NCI-H2171 treated with DMSO at 0.1 percent for 48 hours (cell line): ENCODE measurements at regions not wholly inside any gene's neighbourhood (a gene's known extent, or its start where the extent isn't known, plus 50 kb on each side); places are given as distances from the start of the nearest gene placed in this dataset.
"Not testable (repeated sequence)": the region's sequence is repeated elsewhere in the genome, so short reads cannot be mapped to it uniquely, and the experiment has no call there.

ENCODE experiments used
- DNase-seq: peaks from one replicate; lab custom pipeline; 2025; lab: John Stamatoyannopoulos, UW

- no peak for DNase-seq
These were observed 91.5 kb upstream of the RREB1 start for GRCh38 chr6:7016226-7016625.

GRCh38 chr6:7021301-7021700, 86.5 kb upstream of the RREB1 start:
- DNase-seq = no peak

GRCh38 chr6:7025861-7026260, 81.9 kb upstream of the RREB1 start:
- DNase-seq = no peak

GRCh38 chr6:7028963-7029362, 78.8 kb upstream of the RREB1 start:
- not testable (repeated sequence) for DNase-seq

- not testable (repeated sequence) for DNase-seq
These were observed 76.8 kb upstream of the RREB1 start for GRCh38 chr6:7030968-7031367.

- DNase-seq = no peak
These were observed 74.6 kb upstream of the RREB1 start for GRCh38 chr6:7033202-7033601.

- DNase-seq = no peak
These were observed 73.7 kb upstream of the RREB1 start for GRCh38 chr6:7034055-7034454.

- DNase-seq = peak; percentile 29
These were observed 71.9 kb upstream of the RREB1 start for GRCh38 chr6:7035837-7036249.

- no peak for DNase-seq
These were observed 66.2 kb upstream of the RREB1 start for GRCh38 chr6:7041511-7042026.

GRCh38 chr6:7042056-7042653, 65.6 kb upstream of the RREB1 start:
- no peak for DNase-seq

- peak; percentile 77 for DNase-seq
These were observed 64.9 kb upstream of the RREB1 start for GRCh38 chr6:7042654-7043545.

- peak; percentile 75 for DNase-seq
These were observed 62.4 kb upstream of the RREB1 start for GRCh38 chr6:7045331-7045730.

- peak; percentile 67 for DNase-seq
These were observed 62.0 kb upstream of the RREB1 start for GRCh38 chr6:7045746-7046145.

- DNase-seq = no peak
These were observed 60.6 kb upstream of the RREB1 start for GRCh38 chr6:7047128-7047527.

- no peak for DNase-seq
These were observed 59.8 kb upstream of the RREB1 start for GRCh38 chr6:7047966-7048365.

GRCh38 chr6:7048894-7049293, 58.9 kb upstream of the RREB1 start:
- DNase-seq = peak; percentile 66

- DNase-seq = peak; percentile 45
These were observed 57.8 kb upstream of the RREB1 start for GRCh38 chr6:7050004-7050403.

- no peak for DNase-seq
These were observed 56.6 kb upstream of the RREB1 start for GRCh38 chr6:7050872-7051779.

- peak; percentile 54 for DNase-seq
These were observed 55.9 kb upstream of the RREB1 start for GRCh38 chr6:7051780-7052442.

- peak; percentile 70 for DNase-seq
These were observed 55.2 kb upstream of the RREB1 start for GRCh38 chr6:7052443-7053011.

- no peak for DNase-seq
These were observed 54.5 kb upstream of the RREB1 start for GRCh38 chr6:7053125-7053774.
